ENCODE measurements at regions not wholly inside any gene's neighbourhood (a gene's known extent, or its start where the extent isn't known, plus 50 kb on each side); places are given as distances from the start of the nearest gene placed in this dataset.

DNA sequence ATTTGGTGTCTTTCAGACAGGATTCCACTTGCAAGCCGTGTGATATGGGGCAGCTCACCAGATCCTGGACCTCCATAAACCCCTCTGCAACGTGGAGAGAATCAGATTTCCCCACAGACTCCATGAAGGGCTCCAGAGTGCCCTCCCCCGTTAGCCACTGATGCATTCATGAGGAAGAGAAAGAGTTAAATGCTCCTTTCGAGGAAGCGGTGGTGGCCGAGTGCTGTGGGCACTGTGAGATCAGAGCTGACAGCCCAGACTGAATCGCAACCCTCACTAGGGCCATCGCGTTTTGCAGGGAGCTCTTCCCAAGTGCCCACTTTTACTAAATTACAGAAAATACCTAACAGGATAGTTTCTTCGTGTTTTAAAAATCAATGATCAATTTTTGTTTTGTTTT, 226.3 kb upstream of the ZNF32 start:
- no peak for DNase-seq

GRCh38 chr10:43873717-43874116, 225.0 kb upstream of the ZNF32 start:
- DNase-seq = no peak

DNA sequence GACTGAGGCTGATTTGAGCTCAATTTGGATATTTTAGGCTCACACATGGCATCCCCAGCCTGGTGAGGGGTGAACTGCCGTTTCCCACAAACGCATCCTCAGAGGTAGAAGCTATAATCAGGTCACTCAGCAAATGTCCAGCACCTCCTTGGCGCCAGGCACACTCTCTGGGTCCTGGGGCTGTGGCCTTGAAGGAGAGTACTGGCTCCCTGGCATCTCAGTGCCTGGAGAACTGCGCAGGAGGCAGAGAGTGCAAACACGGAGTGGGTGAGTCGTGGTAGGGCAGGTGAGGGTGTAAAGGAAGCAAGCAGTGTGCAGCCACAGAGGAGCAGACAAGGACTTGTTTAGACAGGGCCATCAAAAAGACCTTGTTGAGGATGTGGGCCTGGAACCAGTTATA, 224.0 kb upstream of the ZNF32 start:
- DNase-seq = no peak

GRCh38 chr10:43871545-43871944, 222.9 kb upstream of the ZNF32 start:
- no peak for DNase-seq

DNA sequence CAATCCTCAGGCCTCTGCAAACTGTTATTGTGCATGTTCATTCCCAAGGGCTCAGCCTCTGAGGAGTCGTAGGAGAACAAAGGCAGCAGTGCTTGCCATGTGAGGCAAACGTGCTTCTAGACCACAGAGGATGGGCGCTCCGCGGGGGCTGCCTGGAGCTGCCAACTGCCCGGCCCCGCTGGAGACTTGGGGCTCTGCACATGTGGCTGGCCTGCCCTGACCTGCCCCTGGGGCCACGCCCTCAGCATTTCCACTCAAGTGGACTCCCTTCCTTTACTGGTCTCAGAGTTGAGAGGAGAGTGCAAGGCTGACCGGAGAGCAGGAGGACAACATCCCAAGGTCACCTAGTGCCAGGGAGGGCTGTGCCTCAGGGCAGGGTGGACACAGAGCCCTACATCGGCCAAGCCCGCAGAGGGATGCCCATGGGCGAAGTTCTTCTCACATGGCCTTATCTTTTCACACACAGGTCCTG, 222.3 kb upstream of the ZNF32 start:
- no peak for DNase-seq

GRCh38 chr10:43869669-43870322, 221.1 kb upstream of the ZNF32 start:
- DNase-seq = no peak

GRCh38 chr10:43868952-43869351, 220.3 kb upstream of the ZNF32 start:
- DNase-seq = no peak

GRCh38 chr10:43867667-43868565, 219.2 kb upstream of the ZNF32 start:
- peak; percentile 78 for DNase-seq

GRCh38 chr10:43867113-43867512, 218.4 kb upstream of the ZNF32 start:
- no peak for DNase-seq

DNA sequence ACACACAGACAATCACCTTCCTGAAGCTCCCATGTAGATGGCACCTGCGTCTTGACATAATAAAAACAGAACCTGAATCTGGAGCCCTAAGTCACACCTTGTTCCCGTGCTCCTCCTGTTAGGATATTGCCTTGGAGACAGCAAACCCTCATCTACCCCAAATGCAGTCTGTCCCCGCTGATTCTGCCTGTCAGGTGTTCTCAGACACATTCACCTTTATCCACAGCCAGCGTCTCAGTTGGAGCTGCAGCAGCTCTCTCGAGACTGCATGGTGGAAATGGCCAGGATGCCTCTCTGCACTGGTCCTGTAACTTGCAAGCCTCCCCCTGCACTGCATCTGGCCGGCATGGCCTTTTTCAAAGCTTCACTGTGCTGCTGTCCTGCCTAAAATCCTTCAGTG, 218.0 kb upstream of the ZNF32 start:
- no peak for DNase-seq

GRCh38 chr10:43865265-43866135, 216.8 kb upstream of the ZNF32 start:
- DNase-seq = no peak

DNA sequence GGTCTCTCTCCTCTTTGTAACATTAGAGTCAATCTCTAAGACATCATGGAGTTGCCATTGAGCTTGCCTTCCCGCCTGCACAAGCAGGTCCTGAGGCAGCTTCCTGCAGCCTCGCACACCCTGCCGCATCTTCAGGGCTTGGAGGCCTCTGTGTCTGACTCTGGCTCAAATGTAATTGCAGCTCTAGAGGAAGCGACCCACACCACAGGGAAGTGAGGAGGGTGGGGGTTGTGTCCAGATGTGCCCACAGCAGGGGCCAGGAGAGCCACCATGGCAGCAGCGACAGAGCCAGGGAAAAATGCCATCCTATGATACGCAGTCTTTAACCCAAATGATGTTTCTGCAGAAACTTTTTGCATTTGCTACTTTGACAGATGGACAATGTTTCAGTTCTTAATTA, 216.0 kb upstream of the ZNF32 start:
- DNase-seq = no peak

GRCh38 chr10:43863859-43864591, 215.3 kb upstream of the ZNF32 start:
- DNase-seq = no peak

- DNase-seq = no peak
These were observed 214.6 kb upstream of the ZNF32 start for GRCh38 chr10:43863270-43863669.

- DNase-seq = no peak
These were observed 214.1 kb upstream of the ZNF32 start for GRCh38 chr10:43862756-43863155.

DNA sequence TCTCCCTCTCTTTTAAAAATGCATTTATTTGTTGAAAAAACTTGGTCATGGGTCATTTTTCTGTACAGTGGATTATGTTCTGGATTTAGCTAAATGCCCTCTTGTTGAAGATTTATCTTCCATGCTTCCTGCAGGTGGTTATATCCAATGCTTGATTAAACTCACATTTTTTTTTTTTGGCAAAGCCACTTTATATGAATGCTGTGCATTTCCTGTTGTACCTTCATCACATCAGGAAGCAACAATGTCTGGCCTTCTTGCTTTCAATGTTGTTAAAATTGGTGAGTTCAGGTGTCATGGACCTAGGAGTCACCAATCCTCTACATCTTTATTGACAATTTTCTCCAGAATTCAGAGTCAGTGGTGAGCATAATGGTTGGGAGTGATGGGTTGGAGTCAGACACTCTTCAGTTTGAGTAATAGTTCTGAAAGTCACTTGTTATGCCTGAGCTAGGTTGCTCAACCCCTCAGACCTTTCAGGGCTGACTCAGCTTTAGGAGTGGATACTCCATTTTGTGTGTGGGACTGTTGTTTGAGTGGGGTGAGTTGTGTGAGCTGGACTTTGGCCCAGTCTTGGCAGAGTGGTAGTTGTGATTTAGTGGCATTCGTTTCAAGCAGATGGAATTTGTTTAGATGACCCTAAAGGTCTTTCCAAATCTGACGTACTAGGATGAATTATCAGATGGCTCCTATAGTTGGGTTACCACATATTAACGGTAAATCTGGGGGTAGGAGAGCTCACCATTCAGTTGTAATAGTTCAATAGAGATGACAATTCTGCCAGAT, 213.5 kb upstream of the ZNF32 start:
- DNase-seq = no peak

DNA sequence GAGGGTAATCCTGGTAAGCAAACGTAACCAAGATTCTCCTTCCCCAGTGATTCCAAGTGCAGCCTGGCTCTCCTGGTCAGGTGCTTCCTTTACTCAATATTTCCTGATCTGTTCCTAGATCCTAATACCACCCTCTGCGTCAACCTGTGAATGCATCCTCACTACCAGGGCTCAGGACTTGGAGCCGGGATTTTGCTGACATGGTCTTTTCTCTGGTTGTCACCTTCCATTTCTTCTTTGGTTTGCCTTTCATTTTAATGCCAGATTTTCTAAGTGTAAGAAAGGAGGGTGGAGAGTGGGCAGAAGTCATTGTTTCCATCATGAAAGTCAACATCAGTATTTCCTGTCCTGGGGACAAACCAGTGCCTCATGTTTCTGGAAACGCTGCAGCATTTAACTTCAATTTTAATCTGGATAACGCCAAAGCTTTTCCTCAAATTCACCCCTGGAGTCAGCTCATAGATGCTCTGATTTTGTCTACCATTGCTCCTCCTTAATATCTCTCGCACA, 210.4 kb upstream of the ZNF32 start:
- DNase-seq = no peak

- DNase-seq = no peak
These were observed 209.2 kb upstream of the ZNF32 start for GRCh38 chr10:43857931-43858315.

- no peak for DNase-seq
These were observed 208.7 kb upstream of the ZNF32 start for GRCh38 chr10:43857206-43857930.

GRCh38 chr10:43856299-43856698, 207.6 kb upstream of the ZNF32 start:
- DNase-seq = no peak

Data from renal pelvis (tissue), 1 donor.